OCI-LY3 (cell line): ENCODE measurements at regions not wholly inside any gene's neighbourhood (a gene's known extent, or its start where the extent isn't known, plus 50 kb on each side); places are given as distances from the start of the nearest gene placed in this dataset.
"Not testable (repeated sequence)": the region's sequence is repeated elsewhere in the genome, so short reads cannot be mapped to it uniquely, and the experiment has no call there.

Experiments used
- H2AFZ ChIP-seq: fragments of 200-600, 300-600 bp; shearing (Covaris generic); 2 replicates; pipeline ENCODE4 v1.6.0; 2014; ENCODE audit warnings: antibody characterized with exemption, low read depth, low read length
- H3K27ac ChIP-seq: fragments of 200-600, 300-600 bp; sonication (generic); 2 replicates; pipeline ENCODE4 v1.5.1; 2014; ENCODE audit warnings: mild to moderate bottlenecking, low read length, moderate library complexity, mixed read lengths
- H3K27me3 ChIP-seq: fragments of 200-600, 300-600 bp; sonication (generic); 2 replicates; pipeline ENCODE4 v1.6.1; 2014; ENCODE audit warnings: low read depth, low read length, mixed read lengths
- H3K36me3 ChIP-seq: fragments of 200-600, 300-600 bp; sonication (generic); replicated peaks from 2 replicates; pipeline ENCODE3; 2014; ENCODE audit warnings: low read depth, low read length, mixed read lengths
- H3K4me1 ChIP-seq: fragments of 300-600, 200-600 bp; sonication (generic); 2 replicates; pipeline ENCODE4 v1.6.1; 2014; ENCODE audit warnings: low read length, mixed read lengths
- H3K4me2 ChIP-seq: fragments of 200-600, 300-600 bp; sonication (generic); 2 replicates; pipeline ENCODE4 v1.6.1; 2014; ENCODE audit warnings: low read length, mixed read lengths
- H3K4me3 ChIP-seq: fragments of 300-600, 200-600 bp; sonication (generic); 2 replicates; pipeline ENCODE4 v1.5.1; 2014; ENCODE audit warnings: antibody characterized with exemption, mild to moderate bottlenecking, low read length, moderate library complexity
- H3K79me2 ChIP-seq: fragments of 300-600, 200-600 bp; shearing (Covaris generic); 2 replicates; pipeline ENCODE4 v1.6.1; 2014; ENCODE audit warnings: mild to moderate bottlenecking, low read length, mixed read lengths
- H3K9ac ChIP-seq: fragments of 300-600, 200-600 bp; shearing (Covaris generic); 2 replicates; pipeline ENCODE4 v1.6.0; 2014; ENCODE audit warnings: mild to moderate bottlenecking, low read length, moderate library complexity
- H3K9me3 ChIP-seq: fragments of 200-600, 300-600 bp; shearing (Covaris generic); 2 replicates; pipeline ENCODE4 v1.6.1; 2014; ENCODE audit warnings: low read length, mixed read lengths; ENCODE audit not compliant: insufficient read depth
- H4K20me1 ChIP-seq: fragments of 200-600, 300-600 bp; sonication (generic); 2 replicates; pipeline ENCODE4 v1.6.1; 2016; ENCODE audit warnings: low read length, mixed read lengths; ENCODE audit not compliant: insufficient read depth
- CTCF ChIP-seq: fragments of 200-600, 300-600 bp; sonication (generic); IDR thresholded peaks from 2 replicates; pipeline ENCODE4 v1.5.1; 2014; ENCODE audit warnings: antibody characterized with exemption, low read length, low read depth
- EZH2phosphoT487 ChIP-seq: fragments of 200-600 bp; shearing (Covaris generic); IDR thresholded peaks from 2 replicates; pipeline ENCODE4 v1.6.1; 2018; ENCODE audit warnings: antibody characterized with exemption, mixed run types, low read depth

- H3K27me3 ChIP-seq = no peaks in the 10 kb centered on the region
- no peak overlapping the region for H3K9ac ChIP-seq
- no peaks in the 10 kb centered on the region for H3K79me2 ChIP-seq
- no peak overlapping the region for H3K27ac ChIP-seq
- TF ChIP-seq EZH2phosphoT487 = no peak
- TF ChIP-seq CTCF = peak; percentile 44
- H3K4me1 ChIP-seq = no peaks in the 10 kb centered on the region
- no peaks in the 10 kb centered on the region for H4K20me1 ChIP-seq
- H3K36me3 ChIP-seq = no peaks in the 10 kb centered on the region
- H3K4me2 ChIP-seq = no peak overlapping the region
- no peak overlapping the region for H2AFZ ChIP-seq
- no peaks in the 10 kb centered on the region for H3K9me3 ChIP-seq
- H3K4me3 ChIP-seq = no peak overlapping the region
These were observed 62.1 kb upstream of the LANCL3 start for GRCh38 chrX:37509349-37509748.

- H4K20me1 ChIP-seq, H3K9me3 ChIP-seq, H3K27me3 ChIP-seq, H3K36me3 ChIP-seq, H3K4me1 ChIP-seq, H3K9ac ChIP-seq, H3K4me2 ChIP-seq, H3K79me2 ChIP-seq, H2AFZ ChIP-seq, H3K4me3 ChIP-seq, H3K27ac ChIP-seq: not testable (repeated sequence)
These were observed 54.9 kb upstream of the LANCL3 start for GRCh38 chrX:37516512-37516911.

GRCh38 chrX:37519261-37519660 is 52.2 kb upstream of the LANCL3 start:
- not testable (repeated sequence) for H2AFZ ChIP-seq, H4K20me1 ChIP-seq, H3K4me1 ChIP-seq, H3K27ac ChIP-seq, H3K4me3 ChIP-seq, H3K36me3 ChIP-seq, H3K79me2 ChIP-seq, H3K4me2 ChIP-seq, H3K9me3 ChIP-seq, H3K27me3 ChIP-seq, H3K9ac ChIP-seq

- not testable (repeated sequence) for H4K20me1 ChIP-seq, H3K4me2 ChIP-seq, H2AFZ ChIP-seq, H3K4me3 ChIP-seq, H3K27ac ChIP-seq, H3K9me3 ChIP-seq, H3K27me3 ChIP-seq, H3K4me1 ChIP-seq, H3K36me3 ChIP-seq, H3K79me2 ChIP-seq, H3K9ac ChIP-seq
These were observed 50.5 kb upstream of the LANCL3 start for GRCh38 chrX:37520860-37521450.
